NCI-H2107 treated with DMSO at 0.1 percent for 48 hours (cell line): ENCODE measurements at regions not wholly inside any gene's neighbourhood (a gene's known extent, or its start where the extent isn't known, plus 50 kb on each side); places are given as distances from the start of the nearest gene placed in this dataset.
"Not testable (repeated sequence)": the region's sequence is repeated elsewhere in the genome, so short reads cannot be mapped to it uniquely, and the experiment has no call there.

Experiments used
- DNase-seq: peaks from one replicate; lab custom pipeline; 2025; ENCODE audit not compliant: unreplicated experiment; lab: John Stamatoyannopoulos, UW

DNA sequence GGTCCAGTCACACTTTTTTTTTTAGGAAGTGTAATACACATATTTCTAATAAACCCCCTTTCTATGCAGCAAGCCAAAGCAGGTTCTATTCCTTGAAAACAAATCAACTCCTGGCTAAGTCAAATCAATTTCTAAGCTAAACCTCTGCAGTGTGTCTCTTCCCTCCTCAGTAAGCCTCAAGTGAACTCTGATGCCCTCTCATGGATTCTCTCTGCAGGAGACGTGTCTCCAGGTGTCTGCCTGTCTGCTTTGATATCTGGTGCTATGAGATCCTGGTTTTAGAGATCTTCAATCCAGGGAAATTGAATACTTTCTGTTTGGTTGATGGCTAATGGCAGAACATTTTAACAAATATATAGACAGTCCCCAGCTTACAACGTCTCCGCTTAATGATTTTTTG is 791.7 kb downstream of the AACS start:
- no peak for DNase-seq

DNA sequence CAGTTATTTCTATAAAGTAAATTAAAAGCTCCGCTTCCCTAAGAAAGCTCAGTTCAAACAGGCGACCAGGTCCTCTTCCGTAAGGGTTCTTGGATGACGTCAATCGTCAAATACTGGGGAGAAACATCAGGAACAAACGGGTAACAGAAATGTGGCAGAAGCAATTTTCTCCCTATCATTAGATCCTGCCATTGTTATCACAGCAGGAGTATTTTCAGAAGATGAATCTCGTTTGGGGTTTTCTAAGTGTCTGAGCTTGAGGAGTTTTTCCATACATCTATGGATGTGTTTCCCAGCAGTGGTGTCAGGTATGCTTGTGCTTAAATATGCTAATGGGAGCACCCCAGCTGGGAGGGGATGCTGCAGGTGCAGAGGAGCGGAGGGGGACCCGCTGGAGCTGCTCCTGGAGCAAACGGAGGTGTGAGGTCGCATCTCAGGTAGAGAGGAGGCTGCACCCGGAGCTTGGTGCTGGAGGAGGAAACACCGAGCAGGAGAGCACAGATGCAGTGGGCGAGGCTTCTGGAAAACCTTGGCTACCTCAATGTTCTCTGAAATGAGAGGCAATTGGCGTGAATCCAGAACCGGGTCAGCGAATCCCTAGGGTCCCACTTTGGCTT is 795.5 kb downstream of the AACS start:
- no peak for DNase-seq

DNA sequence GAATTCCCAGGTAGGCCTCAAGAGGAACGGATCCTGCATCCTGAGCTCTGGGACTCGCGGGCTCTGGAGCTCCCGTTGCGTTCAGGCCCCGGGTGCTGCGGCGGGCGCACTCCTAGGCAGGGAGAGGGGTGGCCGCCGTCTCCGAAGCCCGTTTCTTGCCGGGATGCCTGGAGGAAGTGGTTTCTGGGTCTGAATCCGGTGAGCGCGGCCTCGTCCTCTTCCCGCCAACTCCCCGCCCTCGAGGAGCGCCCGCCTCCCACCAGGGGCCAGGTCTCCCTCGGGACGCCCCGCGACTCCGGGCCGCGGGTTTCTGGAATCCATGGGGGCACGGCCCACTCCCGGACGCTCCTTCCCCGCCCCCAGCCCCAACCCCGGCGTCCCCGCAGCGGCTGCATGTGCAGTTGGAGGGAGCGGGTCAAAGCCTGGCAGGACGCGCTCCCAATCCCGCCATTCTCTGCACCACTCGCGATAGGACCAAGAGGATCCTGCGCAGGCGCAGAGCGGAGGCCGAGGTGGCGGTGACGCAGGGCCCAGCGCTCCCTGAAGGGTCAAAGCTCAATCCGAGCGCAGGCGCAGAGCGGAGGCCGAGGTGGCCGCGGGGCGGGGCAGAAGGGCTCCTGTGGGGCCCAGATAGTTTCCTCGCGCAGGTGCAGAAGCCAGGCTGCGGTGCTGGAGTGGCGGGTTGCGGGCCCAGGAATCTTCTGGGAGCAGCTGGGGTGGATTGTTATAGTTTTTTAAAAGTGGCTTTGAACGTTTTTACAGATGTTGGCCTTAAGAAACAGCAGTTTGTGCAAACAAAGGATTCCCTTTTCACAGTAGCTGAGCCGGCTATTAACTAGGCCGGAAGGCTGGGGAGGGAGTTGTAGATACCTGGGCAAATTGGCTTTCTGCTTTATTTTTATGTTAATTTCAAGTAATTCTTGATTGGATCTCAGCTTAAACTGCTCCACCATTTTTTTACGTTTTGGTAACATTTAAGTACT is 796.4 kb downstream of the AACS start:
- DNase-seq, result no peak

DNA sequence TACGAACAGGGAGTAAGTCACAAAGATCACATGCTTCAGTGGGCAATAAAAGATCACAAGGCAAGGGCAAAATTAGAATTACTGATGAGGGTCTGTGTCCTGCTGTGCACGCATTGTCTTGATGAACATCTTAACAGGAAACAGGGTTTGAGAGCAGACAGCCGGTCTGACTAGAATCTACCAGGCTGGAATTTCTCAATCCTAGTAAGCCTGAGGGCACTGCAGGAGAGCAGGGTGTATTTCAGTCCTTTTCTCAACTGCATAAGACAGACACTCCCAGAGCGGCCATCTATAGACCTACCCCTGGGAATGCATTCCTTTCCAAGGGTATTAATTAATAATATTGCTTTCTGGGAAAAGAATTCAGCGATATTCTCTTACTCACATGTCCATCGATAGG is 800.0 kb downstream of the AACS start:
- DNase-seq, result not testable (repeated sequence)

DNA sequence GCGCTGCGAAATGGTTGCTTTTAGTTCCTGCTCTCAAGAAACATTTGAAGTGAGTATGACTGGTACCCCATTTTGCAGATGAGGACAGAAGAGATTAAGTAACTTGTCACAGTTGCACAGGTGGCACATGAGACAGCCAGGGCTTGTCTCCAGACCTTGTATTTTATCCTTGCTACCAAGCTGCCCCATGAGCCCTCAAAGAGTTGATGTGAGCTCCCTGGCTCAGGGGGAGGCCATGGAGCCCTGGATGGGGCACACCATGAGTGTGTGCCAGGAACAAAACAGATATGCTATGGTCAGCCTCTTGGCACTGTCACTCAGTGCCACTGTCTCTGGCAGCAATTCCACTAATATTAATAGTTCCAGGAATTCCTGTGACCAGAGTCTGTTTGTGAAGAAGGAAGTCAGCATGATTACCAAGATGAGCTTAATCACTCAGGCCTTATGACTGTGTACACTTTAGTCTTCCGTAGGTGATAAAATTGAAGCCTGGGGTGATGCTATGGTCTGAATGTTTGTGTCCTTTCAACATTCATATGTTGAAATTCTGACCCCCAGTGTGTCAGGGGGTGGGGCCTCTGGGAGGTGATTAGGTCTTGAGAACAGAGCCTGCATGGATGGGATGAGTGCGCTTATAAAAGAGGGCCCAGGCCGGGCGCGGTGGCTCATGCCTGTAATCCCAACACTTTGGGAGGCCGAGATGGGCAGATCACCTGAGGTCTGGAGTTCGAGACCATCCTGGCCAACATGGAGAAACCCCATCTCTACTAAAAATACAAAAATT is 806.8 kb downstream of the AACS start:
- DNase-seq, result no peak

DNA sequence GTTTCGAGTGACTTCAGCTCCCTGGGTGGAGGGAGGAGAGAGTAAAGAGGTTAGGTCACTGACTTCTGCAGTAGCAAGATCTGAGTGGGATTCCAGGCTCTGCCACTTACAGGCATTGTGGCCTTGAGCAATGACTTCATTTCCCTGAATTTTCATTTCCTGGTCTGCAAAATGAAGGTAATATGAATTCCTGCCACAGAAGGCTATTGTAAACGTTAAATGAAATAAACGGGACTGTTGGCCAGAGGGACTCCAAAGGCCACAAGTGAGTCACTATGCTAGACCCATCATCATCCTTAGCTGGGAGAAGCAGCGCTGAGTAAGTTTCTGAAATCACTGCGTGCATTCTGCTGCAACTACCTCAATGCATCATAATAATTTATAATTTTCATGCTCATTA is 807.8 kb downstream of the AACS start:
- DNase-seq, result no peak

DNA sequence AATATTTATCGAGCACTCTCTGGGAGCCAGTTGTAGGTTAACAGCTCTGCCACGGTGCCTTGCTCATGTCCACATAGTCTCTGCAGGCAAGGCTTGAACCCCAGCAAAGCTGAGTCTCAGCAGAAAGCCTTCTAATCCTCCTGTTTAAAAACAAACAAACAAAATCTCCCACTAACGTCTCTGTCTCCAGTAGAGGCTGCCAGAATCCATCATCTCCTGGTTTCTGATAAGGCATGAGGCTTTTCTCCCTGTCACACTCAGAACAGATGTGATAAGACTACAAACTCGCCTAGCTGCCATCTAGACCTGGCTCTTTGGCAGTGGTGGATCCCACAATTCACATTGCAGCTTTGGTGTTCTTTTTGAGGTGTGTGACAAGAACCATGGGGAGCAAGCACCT is 813.2 kb downstream of the AACS start:
- no peak for DNase-seq

DNA sequence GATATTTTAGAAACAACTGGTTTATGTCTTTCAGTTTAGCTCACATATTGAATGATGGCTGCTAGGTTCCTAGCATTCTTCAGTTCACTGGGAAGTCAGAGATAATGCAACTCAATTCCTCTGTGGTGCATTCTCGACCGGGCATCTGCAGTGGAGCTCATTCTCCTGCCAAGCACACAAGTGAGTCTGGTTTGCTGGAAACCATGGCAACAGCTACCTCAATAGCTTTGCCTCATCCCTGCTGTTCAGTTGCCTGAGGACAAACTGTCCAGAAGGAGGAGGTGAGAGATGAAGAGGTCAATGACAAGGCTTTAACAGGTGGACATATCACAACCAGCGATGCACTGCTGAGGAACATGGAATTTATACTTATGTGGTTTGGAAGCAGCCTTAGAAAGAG is 816.9 kb downstream of the AACS start:
- no peak for DNase-seq

DNA sequence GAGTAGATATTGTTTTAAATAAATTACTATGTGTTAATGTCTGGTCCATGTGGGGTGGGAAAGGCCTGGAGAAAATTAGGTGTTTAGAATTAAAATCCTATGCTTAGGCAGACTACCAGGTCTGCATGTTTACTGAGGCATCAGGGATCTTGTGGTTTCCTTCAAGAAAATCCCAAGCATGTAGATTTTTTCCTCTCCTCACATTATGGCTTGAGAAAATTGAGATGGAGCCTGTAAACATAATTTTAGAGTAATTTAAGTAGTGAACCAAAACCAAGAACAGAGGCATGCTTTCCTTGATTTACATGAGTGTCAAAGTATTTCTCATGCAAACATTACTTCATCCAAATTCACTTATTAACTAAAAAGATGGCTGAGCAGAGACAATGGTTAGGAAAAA is 823.7 kb downstream of the AACS start:
- no peak for DNase-seq

DNA sequence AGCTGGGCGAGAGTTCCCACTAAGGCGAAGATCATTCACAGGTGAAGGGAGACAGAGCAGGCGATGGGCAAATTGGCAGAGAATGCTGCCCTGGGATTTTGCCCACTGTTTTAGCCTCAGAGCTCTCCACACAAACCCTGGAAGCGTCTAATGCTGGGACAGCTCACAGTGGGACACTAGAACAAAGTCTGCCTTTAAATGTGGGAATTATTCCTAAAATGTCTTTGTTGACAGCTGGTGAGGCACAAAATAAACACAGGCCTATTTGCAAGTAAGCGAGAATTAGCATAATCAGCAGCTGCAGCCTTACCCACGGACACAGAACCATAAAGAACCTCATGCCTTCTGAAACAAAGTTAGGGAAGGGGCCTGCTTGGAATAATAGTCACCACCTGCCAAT is 824.5 kb downstream of the AACS start:
- no peak for DNase-seq

DNA sequence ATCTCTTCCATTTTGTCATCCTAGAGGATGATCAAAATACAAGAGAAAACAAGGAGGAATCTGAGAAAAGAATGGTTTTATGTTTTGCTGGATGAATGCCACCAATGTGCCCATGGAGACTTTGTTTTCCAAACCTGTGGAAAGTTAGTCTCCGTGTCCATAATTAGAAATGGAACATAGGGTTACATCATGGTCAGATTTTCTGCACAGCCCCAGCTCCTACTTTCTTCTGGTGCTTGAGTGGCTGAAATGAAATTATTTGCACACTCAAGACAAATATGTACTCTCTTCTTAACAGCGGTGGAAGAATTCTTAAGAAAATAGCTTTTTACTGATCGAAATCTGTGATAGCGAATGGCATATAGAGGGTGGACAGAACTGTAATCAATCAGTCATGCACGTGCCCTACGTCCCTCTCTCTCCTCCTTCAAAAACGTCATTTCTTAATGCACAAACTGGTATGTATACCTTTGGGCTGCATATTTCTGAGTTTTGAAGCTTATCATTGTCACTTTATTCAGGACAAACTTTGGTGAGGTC is 825.2 kb downstream of the AACS start:
- no peak for DNase-seq

DNA sequence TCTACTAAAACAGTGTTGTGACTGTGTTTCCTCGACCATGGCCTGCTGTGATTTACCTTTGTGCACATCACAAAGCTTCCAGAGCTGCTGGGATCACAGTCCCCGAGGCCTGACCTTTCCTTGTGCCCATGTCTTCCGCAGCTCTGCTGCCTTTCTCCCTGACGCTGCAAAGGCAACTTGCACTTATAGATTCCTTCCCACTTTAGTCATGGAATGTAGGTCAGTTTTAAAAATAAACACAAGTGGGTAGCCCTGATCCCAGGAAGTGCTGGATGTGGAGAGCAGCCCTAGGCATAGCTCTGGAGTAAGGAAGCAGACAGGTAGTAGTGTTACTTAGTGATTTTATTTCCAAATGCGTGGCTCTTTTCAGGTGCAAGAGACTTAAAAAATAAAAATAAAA is 825.7 kb downstream of the AACS start:
- DNase-seq, result no peak

DNA sequence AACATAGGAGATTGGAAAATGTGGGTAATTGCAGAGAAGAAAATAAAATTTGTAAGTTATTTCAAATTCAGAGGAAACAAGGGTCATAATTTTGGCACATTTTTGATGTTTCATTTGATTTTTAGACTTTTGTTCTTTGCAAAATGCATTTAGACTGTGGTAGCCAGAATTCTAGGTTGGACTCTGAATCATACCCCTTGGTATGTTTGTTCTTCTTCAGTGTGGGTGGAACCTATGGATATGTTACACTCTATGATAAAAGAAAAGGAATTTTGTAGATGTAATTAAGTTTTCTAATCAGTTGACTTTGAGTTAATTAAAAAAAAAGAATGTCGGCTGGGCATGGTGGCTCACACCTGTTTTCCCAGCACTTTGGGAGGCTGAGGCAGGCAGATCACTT is 827.0 kb downstream of the AACS start:
- DNase-seq, result no peak

DNA sequence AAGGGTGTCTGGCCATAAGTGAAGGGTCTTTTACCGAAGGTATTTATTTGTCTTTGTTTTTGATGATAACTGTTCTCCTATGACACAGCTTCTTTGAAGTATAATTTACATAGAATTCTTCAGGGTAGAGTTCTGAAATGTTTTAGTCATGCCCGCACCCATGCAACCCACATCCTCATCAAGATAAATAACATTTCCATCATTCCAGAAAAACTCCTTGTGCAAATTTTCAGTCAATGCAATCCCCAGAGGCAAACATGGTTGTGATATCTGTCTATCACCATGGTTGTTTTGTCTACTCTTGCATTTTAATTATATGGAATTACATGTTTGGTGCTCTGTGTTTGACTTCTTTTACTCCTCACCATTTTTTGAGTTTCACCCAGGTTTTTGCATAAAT is 837.8 kb downstream of the AACS start:
- no peak for DNase-seq

DNA sequence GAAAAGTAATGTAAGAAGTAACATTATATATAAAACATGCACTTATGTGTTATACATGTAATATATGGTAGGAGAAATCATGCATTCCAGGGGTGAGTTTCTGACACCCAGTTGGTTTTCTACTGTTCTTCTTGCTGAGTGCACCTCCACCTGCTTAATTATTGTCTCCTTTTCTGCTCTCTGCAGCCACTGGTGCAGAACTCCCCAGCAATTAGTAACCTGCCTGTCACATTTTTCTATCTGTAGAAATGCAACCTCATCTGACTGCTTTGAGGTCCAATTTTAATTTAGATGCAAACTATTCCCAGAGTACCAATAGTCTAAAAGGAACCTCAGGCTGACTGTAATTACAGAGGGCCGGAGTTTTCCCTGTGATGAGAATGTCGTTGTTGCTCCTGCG is 842.1 kb downstream of the AACS start:
- no peak for DNase-seq

DNA sequence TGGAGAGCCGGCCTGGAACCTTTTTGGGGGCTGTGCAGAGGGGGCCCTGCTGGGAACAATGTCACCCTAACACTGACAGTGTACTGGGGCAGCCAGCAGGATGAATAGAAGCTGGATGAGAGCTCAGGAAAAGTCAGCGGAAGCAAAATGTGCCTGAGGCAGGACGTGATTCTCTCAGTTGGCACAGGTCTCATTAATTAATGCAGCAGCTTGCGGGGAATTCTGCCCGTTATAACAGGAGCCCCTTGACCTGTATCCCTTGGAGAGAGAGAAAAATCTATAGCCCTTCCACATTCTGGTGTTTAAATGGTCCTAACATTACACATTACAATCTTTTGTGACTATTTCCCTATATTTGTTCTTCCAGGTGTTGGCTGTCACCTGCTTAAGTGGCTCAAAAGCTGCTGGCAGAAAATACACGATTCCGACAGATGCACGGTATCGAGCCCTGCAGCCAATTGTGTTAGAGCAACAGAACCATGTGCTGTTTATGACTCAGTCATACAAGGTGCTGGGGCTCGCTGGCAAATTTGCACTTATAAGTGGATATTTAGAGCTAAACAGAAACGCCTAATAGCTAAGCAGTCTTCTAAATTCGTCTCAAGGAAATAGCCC is 854.7 kb downstream of the AACS start:
- no peak for DNase-seq

DNA sequence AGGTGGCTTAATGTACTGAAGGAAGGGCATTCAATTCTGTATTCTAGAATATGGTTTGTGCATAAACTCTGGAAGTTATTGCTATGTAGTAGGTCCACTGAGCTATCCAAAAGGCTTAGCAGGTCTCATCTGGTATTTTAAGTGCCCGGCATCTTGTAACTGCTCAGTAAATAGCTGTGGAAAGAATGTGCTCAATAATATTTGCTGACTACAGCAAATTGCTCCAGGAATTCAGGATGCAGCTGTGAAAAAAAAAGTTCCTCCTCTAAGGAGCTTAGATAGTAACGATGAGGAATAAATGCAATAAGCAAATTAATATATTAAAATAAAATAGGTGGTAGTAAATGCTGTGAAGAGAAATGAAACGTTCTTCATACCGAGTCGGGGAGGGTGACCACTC is 857.1 kb downstream of the AACS start:
- DNase-seq, result no peak

DNA sequence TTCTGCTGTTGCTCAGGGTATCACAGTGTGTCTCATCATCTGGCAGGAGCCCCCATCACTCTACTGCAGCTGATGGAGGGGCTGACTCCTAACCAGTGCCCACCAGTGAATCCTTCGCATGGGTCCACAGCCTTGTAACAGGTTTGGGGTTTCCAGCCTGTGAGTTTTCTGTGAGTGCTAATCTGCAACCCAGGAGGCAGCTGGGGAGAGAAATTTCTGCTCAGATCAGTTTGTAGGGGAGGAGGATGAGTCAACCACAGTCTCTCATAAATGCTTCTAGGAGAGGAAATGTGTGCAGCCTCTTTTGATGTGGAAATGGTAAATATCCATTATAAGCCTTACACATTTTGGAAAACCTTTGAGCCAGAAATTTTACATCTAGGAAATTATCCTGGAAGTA is 871.3 kb downstream of the AACS start:
- DNase-seq, result no peak

DNA sequence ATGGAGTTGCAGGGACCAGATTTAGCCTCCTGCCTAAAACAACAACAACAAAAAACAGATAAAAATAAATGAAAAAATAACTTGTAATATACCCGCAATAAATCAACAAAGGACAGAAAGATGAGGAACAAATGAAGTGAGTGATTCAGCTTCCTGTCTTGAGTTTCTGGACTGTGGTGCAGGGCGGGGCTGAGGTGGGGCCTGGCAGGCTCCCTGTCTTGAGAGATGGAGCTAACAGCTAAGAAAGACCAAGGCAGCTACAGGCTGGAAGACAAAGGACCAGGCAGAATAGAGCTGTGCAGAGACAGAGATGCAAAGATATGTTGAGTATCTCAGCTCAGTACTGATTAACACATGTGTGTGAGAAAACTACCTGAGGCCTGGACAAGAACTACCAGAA is 879.2 kb downstream of the AACS start:
- no peak for DNase-seq

DNA sequence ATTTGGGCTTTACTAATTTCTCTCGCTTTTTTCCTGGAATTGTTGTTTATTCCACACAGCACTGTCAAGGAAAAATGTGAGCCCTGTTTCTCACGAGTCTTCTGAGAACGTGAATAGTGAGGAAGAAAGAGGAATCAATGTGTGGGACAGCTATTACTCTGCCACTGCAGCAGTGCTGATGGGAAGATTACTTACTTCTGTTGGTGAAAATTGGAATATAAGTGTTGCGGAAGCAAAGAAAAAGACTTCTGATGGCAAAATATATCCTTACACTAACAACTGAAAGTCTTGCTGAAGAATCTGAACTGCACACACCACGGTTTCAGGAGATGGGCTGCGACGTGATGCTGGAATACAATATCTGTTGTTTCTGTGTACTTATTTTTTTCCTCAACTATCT is 884.2 kb downstream of the AACS start:
- no peak for DNase-seq

DNA sequence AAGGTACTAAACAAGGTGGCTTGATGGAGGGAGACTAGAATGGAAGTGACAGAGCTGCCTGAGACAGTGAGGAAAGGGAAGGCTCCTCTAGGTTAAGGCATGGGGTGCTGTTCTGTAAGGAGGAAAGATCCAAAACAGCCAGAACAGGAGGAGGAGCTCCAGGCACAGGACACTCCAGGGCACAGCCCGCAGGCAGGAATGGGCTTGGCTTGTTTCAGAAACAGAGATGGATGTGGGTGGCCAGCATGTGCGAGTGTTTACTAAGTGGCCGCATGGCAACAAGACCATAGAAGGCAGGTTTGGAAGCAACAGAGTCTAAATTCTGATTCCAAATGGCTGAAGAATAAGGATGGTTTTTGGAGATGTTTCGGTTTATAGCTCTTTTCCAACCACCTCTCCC is 889.1 kb downstream of the AACS start:
- DNase-seq, result no peak
